A549 (cell line): ENCODE measurements at regions not wholly inside any gene's neighbourhood (a gene's known extent, or its start where the extent isn't known, plus 50 kb on each side); places are given as distances from the start of the nearest gene placed in this dataset.

Experiments used
- ATAC-seq, 2 experiments: fragments of 200-7000 bp in 1 of 2; fragments of >200 bp in 1 of 2; cut with Nextera tagmentation in 1 of 2; cut with Tn5 transposase in 1 of 2; 3 replicates each; pipeline versions ENCODE4 v1.8.0 to v1.9.1; 2018 to 2020; ENCODE audit warnings: mild to moderate bottlenecking in 1 of 2, moderate library complexity in 1 of 2
- CTCF ChIA-PET: fragments of 300-600 bp; sonication (Branson Sonifier 250); formaldehyde crosslinking; extraction: SDS; loops from one replicate; lab custom pipeline; 2021; ENCODE audit warnings: antibody characterized with exemption, inconsistent platforms; lab: Yijun Ruan, JAX
- POLR2A ChIA-PET: fragments of 350-600 bp; formaldehyde crosslinking; extraction: SDS; loops from one replicate; lab custom pipeline; 2021; ENCODE audit warnings: antibody characterized with exemption, inconsistent platforms; lab: Yijun Ruan, JAX
- DNase-seq, 2 experiments: peaks; one replicate each; pipeline versions ENCODE4 v3.0.0 to v3.0.0-alpha.2; 2011 to 2016; ENCODE audit warnings: low read depth in 1 of 2, low spot score in 1 of 2
- FAIRE-seq: peaks from 2 replicates; lab custom pipeline; 2011; peaks lifted over from hg19 to GRCh38; lab: Jason Lieb, UNC
- H3K27ac ChIP-seq, 2 experiments: fragments of >200 bp; sonication (Bioruptor Twin); formaldehyde crosslinking; 3 replicates each; pipeline ENCODE4 v1.5.1; 2016 to 2017
- H3K4me1 ChIP-seq: fragments of >200 bp; sonication (Bioruptor Twin); formaldehyde crosslinking; 3 replicates; pipeline ENCODE4 v1.6.1; 2016
- H3K4me2 ChIP-seq: fragments of >200 bp; sonication (Bioruptor Twin); formaldehyde crosslinking; 3 replicates; pipeline ENCODE4 v1.6.1; 2016
- H3K4me3 ChIP-seq: fragments of >200 bp; sonication (Bioruptor Twin); formaldehyde crosslinking; 3 replicates; pipeline ENCODE4 v1.5.1; 2016
- H3K9me3 ChIP-seq: fragments of >200 bp; sonication (Bioruptor Twin); formaldehyde crosslinking; 3 replicates; pipeline ENCODE4 v1.6.1; 2016
- BHLHE40 ChIP-seq: IDR thresholded peaks from 2 replicates; pipeline ENCODE4 v1.6.1; 2012; ENCODE audit warnings: low read depth, low read length, inconsistent platforms
- CHD4 ChIP-seq: fragments of 200-600 bp; sonication (generic); IDR thresholded peaks from 2 replicates; pipeline ENCODE4 v1.6.1; 2016; ENCODE audit warnings: antibody characterized with exemption, mild to moderate bottlenecking, borderline replicate concordance
- EHF ChIP-seq: fragments of 250-450 bp; sonication (Bioruptor Pico); IDR thresholded peaks from 2 replicates; pipeline ENCODE4 v1.5.0; 2020; ENCODE audit warnings: mild to moderate bottlenecking
- ESRRA ChIP-seq: fragments of 150-350 bp; IDR thresholded peaks from 2 replicates; pipeline ENCODE4 v1.6.1; 2014; ENCODE audit warnings: mild to moderate bottlenecking, low read length, borderline replicate concordance
- FOSB ChIP-seq: fragments of 250-450 bp; sonication (Bioruptor Pico); IDR thresholded peaks from 2 replicates; pipeline ENCODE4 v1.5.0; 2020; ENCODE audit warnings: mild to moderate bottlenecking, moderate library complexity
- GATA3 ChIP-seq: IDR thresholded peaks from 2 replicates; pipeline ENCODE4 v1.6.1; 2012; ENCODE audit warnings: borderline replicate concordance
- HDAC2 ChIP-seq: fragments of 200-600 bp; sonication (generic); IDR thresholded peaks from 2 replicates; pipeline ENCODE4 v1.6.1; 2016
- HEYL ChIP-seq: fragments of 250-450 bp; sonication (Bioruptor Pico); IDR thresholded peaks from 2 replicates; pipeline ENCODE4 v1.8.0; 2021; ENCODE audit warnings: mild to moderate bottlenecking, moderate library complexity
- KDM1A ChIP-seq: fragments of 200-600 bp; sonication (generic); IDR thresholded peaks from 2 replicates; pipeline ENCODE4 v1.6.1; 2016; ENCODE audit warnings: low read depth, mild to moderate bottlenecking
- MAFK ChIP-seq: fragments of 450-650 bp; IDR thresholded peaks from 2 replicates; pipeline ENCODE4 v1.6.1; 2014; ENCODE audit not compliant: partially characterized antibody
- NFE2L2 ChIP-seq: fragments of 150-350 bp; conservative IDR thresholded peaks from 2 replicates; pipeline ENCODE4 v1.6.1; 2014; ENCODE audit warnings: low read length
- NPAS2 ChIP-seq: fragments of 250-450 bp; sonication (Bioruptor Pico); IDR thresholded peaks from 2 replicates; pipeline ENCODE4 v1.8.0; 2022; ENCODE audit warnings: mild to moderate bottlenecking, moderate library complexity, borderline replicate concordance
- POLR2A ChIP-seq: IDR thresholded peaks from 2 replicates; pipeline ENCODE4 v1.6.1; 2012; ENCODE audit warnings: mild to moderate bottlenecking, low read length
- POLR2AphosphoS2 ChIP-seq: conservative IDR thresholded peaks from 2 replicates; pipeline ENCODE4 v1.6.1; 2012; ENCODE audit warnings: low read length, improper control_type of control experiment, inconsistent platforms
- RARB ChIP-seq: fragments of 250-450 bp; sonication (Bioruptor Pico); IDR thresholded peaks from 2 replicates; pipeline ENCODE4 v1.8.0; 2021; ENCODE audit warnings: mild to moderate bottlenecking, moderate library complexity
- RCOR1 ChIP-seq: fragments of 150-350 bp; IDR thresholded peaks from 2 replicates; pipeline ENCODE4 v1.6.1; 2014; ENCODE audit warnings: antibody characterized with exemption, low read length, low read depth
- SREBF2 ChIP-seq: fragments of 450-650 bp; IDR thresholded peaks from 2 replicates; pipeline ENCODE4 v1.6.1; 2014; ENCODE audit warnings: mild to moderate bottlenecking, moderate library complexity
- TFCP2L1 ChIP-seq: fragments of 250-450 bp; sonication (Bioruptor Pico); IDR thresholded peaks from 2 replicates; pipeline ENCODE4 v1.5.0; 2021; ENCODE audit warnings: mild to moderate bottlenecking
- TP53 ChIP-seq: fragments of 250-450 bp; sonication (Bioruptor Pico); IDR thresholded peaks from 2 replicates; pipeline ENCODE4 v1.5.0; 2021; ENCODE audit warnings: mild to moderate bottlenecking, moderate library complexity
- ZC3H11A ChIP-seq: fragments of 450-650 bp; IDR thresholded peaks from 2 replicates; pipeline ENCODE4 v1.6.1; 2014; ENCODE audit warnings: antibody characterized with exemption, mild to moderate bottlenecking
- ZNF302 ChIP-seq: fragments of 250-450 bp; sonication (Bioruptor Pico); IDR thresholded peaks from 2 replicates; pipeline ENCODE4 v1.9.0; 2021; ENCODE audit warnings: inconsistent platforms, mild to moderate bottlenecking, moderate library complexity
- ZSCAN20 ChIP-seq: fragments of 250-450 bp; sonication (Bioruptor Pico); IDR thresholded peaks from 2 replicates; pipeline ENCODE4 v1.8.0; 2022; ENCODE audit warnings: mild to moderate bottlenecking, moderate library complexity
- WGBS: methylation state at CpG from one replicate; pipeline ENCODE4 v1.1.6; 2017; ENCODE audit errors: missing lambda C conversion rate; 5-methylcytosine and 5-hydroxymethylcytosine counted together
- TF ChIP-seq, protein P1 (sequence below): fragments of 450-650 bp; IDR thresholded peaks from 2 replicates; pipeline ENCODE4 v1.6.1; 2014; ENCODE audit warnings: antibody characterized with exemption
- TF ChIP-seq, protein P2 (sequence below): fragments of >200 bp; sonication (Bioruptor Twin); formaldehyde crosslinking; IDR thresholded peaks from 2 replicates; pipeline ENCODE4 v1.6.1; 2016
- TF ChIP-seq, protein P3 (sequence below): IDR thresholded peaks from 2 replicates; pipeline ENCODE4 v1.6.1; 2012
- TF ChIP-seq, protein P4 (sequence below): IDR thresholded peaks from 2 replicates; pipeline ENCODE4 v1.6.1; 2012
- TF ChIP-seq, protein P5 (sequence below): fragments of >200 bp; sonication (Bioruptor Twin); formaldehyde crosslinking; IDR thresholded peaks from 3 replicates; pipeline ENCODE4 v1.5.1; 2016

DNA sequence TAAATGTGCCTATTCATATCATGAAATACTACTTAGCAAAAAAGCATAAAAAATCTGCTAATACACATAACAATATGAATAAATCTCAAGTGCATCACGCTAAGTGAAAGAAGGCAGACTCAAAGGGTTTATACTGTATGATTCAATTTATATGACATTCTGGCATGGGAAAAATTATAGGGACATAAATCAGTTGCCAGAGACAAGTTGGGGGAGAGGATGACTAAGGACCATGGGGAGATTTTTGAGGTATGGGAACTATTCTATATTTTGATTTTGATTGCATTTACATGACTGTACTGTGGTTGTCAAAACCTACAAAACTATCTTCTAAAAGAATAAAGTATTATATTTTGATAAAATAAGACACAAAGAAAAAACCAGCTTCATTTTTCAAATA is 650.3 kb upstream of the NR5A2 start:
- DNase-seq, result no peak
- 27% methylated on average over 1 of the region's 1 CpG for WGBS
- ATAC-seq, result no peak
- POLR2A ChIA-PET, result no interaction called here
- Histone ChIP-seq H3K4me3 (no peak overlapping the region), H3K4me1 (no peaks in the 10 kb centered on the region), H3K27ac (no peak overlapping the region), H3K4me2 (no peak overlapping the region), H3K9me3 (no peaks in the 10 kb centered on the region)
- CTCF ChIA-PET, result no interaction called here
- TF ChIP-seq ZC3H11A (no peak), ZNF302 (CRISPR knock-in tag) (no peak), FOSB (CRISPR knock-in tag) (no peak), ESRRA (no peak), POLR2AphosphoS2 (no peak), NPAS2 (no peak), ZSCAN20 (no peak), TP53 (CRISPR knock-in tag) (no peak), RCOR1 (no peak), SREBF2 (no peak), HDAC2 (no peak)
- TF ChIP-seq, protein P1, sequence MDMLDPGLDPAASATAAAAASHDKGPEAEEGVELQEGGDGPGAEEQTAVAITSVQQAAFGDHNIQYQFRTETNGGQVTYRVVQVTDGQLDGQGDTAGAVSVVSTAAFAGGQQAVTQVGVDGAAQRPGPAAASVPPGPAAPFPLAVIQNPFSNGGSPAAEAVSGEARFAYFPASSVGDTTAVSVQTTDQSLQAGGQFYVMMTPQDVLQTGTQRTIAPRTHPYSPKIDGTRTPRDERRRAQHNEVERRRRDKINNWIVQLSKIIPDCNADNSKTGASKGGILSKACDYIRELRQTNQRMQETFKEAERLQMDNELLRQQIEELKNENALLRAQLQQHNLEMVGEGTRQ, result no peak
- no peak for FAIRE-seq

DNA sequence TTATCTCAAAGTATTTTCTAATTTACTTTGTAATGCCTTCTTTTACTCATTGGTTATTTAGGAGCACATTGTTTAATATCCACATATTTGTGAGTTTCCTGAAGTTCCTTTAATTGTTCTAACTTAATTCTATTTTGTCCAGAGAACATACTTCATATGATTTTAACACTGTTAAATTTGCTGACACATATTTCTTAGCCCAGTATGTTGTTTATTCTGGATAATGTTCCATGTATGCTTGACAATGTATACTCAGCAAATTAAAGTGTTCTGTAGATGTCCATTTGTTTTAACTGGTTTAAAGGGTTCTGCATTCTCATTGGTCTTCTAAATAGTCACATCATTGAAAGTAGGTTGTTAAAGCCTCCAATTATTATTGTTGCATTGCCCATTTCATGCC is 643.7 kb upstream of the NR5A2 start:
- no peak overlapping the region for H3K4me3 ChIP-seq
- no peak overlapping the region for H3K4me2 ChIP-seq
- peak; percentile 69 for TF ChIP-seq MAFK
- TF ChIP-seq CHD4, result no peak
- FAIRE-seq, result no peak
- DNase-seq, result no peak
- no peak for ATAC-seq
- no peak overlapping the region for H3K27ac ChIP-seq
- no peaks in the 10 kb centered on the region for H3K9me3 ChIP-seq
- ChIA-PET CTCF (interaction anchor here (0.7 kb wide), 1 partner anchor 234 kb away, joined by 3 read pairs; no protein-coding TSS in a partner anchor), POLR2A (no interaction called here)
- H3K4me1 ChIP-seq, result no peaks in the 10 kb centered on the region

DNA sequence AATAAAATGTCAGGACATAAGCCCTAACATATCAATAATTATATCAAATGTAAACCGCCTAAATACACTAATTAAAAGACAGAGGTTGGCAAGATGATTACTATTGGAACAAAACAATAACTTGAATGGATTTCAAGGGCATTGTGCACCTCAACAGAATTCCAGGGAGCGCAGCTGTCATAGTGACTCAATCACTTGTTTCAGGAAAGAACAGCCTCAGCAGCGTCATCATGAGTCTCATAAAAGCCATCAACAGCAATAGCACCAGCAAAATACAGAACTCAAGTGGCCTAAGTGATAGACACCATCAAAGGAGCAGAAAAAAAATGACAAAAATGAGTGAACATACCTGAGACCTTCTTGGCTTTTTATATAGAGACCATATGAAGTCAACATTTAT is 632.7 kb upstream of the NR5A2 start:
- FAIRE-seq (no peak), DNase-seq (no peak)
- WGBS, result 31% methylated on average over 3 of the region's 3 CpGs

More for the DNA sequence above, 632.7 kb upstream of the NR5A2 start:
- Histone ChIP-seq H3K4me1 (no peaks in the 10 kb centered on the region), H3K27ac (no peak overlapping the region), H3K4me2 (no peak overlapping the region), H3K9me3 (no peaks in the 10 kb centered on the region), H3K4me3 (no peak overlapping the region)
- POLR2A ChIA-PET, result interaction anchor here (0.7 kb wide), 1 partner anchor 1433 kb away, joined by 3 read pairs; no protein-coding TSS in a partner anchor
- CTCF ChIA-PET, result no interaction called here
- TF ChIP-seq GATA3, result no peak
- TF ChIP-seq POLR2A, result no peak
- no peak for TF ChIP-seq EHF
- TF ChIP-seq RARB (CRISPR knock-in tag), result no peak
- no peak for TF ChIP-seq ZC3H11A
- TF ChIP-seq, protein P2, sequence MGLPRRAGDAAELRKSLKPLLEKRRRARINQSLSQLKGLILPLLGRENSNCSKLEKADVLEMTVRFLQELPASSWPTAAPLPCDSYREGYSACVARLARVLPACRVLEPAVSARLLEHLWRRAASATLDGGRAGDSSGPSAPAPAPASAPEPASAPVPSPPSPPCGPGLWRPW, result no peak
- TF ChIP-seq, protein P3, sequence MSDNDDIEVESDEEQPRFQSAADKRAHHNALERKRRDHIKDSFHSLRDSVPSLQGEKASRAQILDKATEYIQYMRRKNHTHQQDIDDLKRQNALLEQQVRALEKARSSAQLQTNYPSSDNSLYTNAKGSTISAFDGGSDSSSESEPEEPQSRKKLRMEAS, result no peak
- TF ChIP-seq, protein P4, sequence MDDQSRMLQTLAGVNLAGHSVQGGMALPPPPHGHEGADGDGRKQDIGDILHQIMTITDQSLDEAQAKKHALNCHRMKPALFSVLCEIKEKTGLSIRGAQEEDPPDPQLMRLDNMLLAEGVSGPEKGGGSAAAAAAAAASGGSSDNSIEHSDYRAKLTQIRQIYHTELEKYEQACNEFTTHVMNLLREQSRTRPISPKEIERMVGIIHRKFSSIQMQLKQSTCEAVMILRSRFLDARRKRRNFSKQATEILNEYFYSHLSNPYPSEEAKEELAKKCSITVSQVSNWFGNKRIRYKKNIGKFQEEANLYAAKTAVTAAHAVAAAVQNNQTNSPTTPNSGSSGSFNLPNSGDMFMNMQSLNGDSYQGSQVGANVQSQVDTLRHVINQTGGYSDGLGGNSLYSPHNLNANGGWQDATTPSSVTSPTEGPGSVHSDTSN, result no peak
- no peak for TF ChIP-seq HEYL (CRISPR knock-in tag)
- TF ChIP-seq MAFK, result no peak
- no peak for TF ChIP-seq NFE2L2
- TF ChIP-seq KDM1A, result no peak
- TF ChIP-seq TFCP2L1 (CRISPR knock-in tag), result no peak
- no peak for TF ChIP-seq ZSCAN20
- TF ChIP-seq BHLHE40, result no peak
- TF ChIP-seq ESRRA, result no peak
- TF ChIP-seq POLR2AphosphoS2, result no peak
- TF ChIP-seq, protein P5, sequence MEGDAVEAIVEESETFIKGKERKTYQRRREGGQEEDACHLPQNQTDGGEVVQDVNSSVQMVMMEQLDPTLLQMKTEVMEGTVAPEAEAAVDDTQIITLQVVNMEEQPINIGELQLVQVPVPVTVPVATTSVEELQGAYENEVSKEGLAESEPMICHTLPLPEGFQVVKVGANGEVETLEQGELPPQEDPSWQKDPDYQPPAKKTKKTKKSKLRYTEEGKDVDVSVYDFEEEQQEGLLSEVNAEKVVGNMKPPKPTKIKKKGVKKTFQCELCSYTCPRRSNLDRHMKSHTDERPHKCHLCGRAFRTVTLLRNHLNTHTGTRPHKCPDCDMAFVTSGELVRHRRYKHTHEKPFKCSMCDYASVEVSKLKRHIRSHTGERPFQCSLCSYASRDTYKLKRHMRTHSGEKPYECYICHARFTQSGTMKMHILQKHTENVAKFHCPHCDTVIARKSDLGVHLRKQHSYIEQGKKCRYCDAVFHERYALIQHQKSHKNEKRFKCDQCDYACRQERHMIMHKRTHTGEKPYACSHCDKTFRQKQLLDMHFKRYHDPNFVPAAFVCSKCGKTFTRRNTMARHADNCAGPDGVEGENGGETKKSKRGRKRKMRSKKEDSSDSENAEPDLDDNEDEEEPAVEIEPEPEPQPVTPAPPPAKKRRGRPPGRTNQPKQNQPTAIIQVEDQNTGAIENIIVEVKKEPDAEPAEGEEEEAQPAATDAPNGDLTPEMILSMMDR, result no peak
- no peak for ATAC-seq
